ENCODE measurements at regions not wholly inside any gene's neighbourhood (a gene's known extent, or its start where the extent isn't known, plus 50 kb on each side); places are given as distances from the start of the nearest gene placed in this dataset.

GRCh38 chr12:124651516-124652273 lies 84.3 kb upstream of the NCOR2 start:
- peaks cover 0 to 10% (median 0%) of the 10 kb centered on the region in 3 donors for H3K9me3 ChIP-seq
- H3K27ac ChIP-seq: peak overlapping the region in 2 of 4 donors; percentile 43 to 55
- no peak for ATAC-seq
- H3K4me1 ChIP-seq: peaks cover 0 to 64% (median 23%) of the 10 kb centered on the region in 3 donors
- H3K27me3 ChIP-seq: no peaks in the 10 kb centered on the region
- no peaks in the 10 kb centered on the region for H3K36me3 ChIP-seq
- H3K4me3 ChIP-seq: no peak overlapping the region
- TF ChIP-seq, protein P1, sequence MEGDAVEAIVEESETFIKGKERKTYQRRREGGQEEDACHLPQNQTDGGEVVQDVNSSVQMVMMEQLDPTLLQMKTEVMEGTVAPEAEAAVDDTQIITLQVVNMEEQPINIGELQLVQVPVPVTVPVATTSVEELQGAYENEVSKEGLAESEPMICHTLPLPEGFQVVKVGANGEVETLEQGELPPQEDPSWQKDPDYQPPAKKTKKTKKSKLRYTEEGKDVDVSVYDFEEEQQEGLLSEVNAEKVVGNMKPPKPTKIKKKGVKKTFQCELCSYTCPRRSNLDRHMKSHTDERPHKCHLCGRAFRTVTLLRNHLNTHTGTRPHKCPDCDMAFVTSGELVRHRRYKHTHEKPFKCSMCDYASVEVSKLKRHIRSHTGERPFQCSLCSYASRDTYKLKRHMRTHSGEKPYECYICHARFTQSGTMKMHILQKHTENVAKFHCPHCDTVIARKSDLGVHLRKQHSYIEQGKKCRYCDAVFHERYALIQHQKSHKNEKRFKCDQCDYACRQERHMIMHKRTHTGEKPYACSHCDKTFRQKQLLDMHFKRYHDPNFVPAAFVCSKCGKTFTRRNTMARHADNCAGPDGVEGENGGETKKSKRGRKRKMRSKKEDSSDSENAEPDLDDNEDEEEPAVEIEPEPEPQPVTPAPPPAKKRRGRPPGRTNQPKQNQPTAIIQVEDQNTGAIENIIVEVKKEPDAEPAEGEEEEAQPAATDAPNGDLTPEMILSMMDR (IDR thresholded peaks at IDR 0.05): no peak
- TF ChIP-seq POLR2A (IDR thresholded peaks at IDR 0.05) (no peak), POLR2AphosphoS5 (IDR thresholded peaks at IDR 0.05) (no peak), EP300 (IDR thresholded peaks at IDR 0.05) (no peak)
- WGBS, 2 donors (ENCODE audit: low coverage in 1 of 2): 59 to 86% methylated on average over 3 of the region's 10 CpGs

GRCh38 chr12:124650912-124651311 lies 83.5 kb upstream of the NCOR2 start:
- Histone ChIP-seq H3K9me3 (peaks cover 0 to 10% (median 0%) of the 10 kb centered on the region in 3 donors), H3K36me3 (no peaks in the 10 kb centered on the region), H3K4me3 (no peak overlapping the region), H3K4me1 (peaks cover 0 to 64% (median 25%) of the 10 kb centered on the region in 3 donors), H3K27me3 (no peaks in the 10 kb centered on the region), H3K27ac (peak overlapping the region in 1 of 4 donors; percentile 35)
- TF ChIP-seq, protein P1 (IDR thresholded peaks at IDR 0.05): no peak
- TF ChIP-seq POLR2A (IDR thresholded peaks at IDR 0.05) (no peak), EP300 (IDR thresholded peaks at IDR 0.05) (no peak), POLR2AphosphoS5 (IDR thresholded peaks at IDR 0.05) (no peak)
- ATAC-seq: no peak
- 73% methylated on average over 2 of the region's 7 CpGs; no CpG with 5 or more reads in 1 of the 2 donors for WGBS, 2 donors (ENCODE audit: low coverage in 1 of 2)

DNA sequence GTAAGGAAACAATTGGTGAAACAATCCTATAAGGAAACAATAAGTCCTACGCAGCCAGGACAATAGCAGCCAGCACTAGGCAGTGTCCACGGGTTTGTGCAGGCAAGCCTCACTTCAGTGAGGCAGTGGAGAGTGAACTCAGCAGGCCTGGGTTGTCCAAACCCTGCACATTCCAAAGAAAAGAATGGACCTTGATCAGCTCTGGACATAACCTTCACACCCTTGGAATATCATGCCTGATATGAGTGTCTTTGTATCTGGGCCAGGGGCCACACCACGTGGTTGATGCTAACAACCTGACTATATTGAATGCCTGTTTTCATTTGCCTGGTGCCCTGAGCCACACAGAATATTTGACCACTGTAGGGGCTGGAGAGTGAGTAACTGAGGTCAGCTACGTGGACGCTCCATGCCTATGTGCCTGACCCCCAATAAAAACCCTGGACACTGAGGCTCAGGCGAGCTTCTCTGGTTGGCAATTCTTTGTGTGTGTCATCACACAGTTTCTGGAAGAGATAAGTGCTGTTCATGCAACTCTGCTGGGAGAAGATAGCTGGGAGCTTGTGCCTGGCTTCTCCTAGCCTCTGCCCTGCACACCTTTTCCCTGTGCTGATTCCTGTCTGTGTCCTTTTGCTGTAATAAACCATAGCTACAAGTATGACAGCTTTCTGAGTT lies 81.4 kb upstream of the NCOR2 start:
- Histone ChIP-seq H3K9me3 (peaks cover 0 to 10% (median 0%) of the 10 kb centered on the region in 3 donors), H3K36me3 (no peaks in the 10 kb centered on the region), H3K4me3 (no peak overlapping the region), H3K27ac (no peak overlapping the region), H3K27me3 (no peaks in the 10 kb centered on the region), H3K4me1 (peaks cover 0 to 50% (median 8%) of the 10 kb centered on the region in 3 donors)
- ATAC-seq: no peak
- TF ChIP-seq EP300 (IDR thresholded peaks at IDR 0.05): no peak
- TF ChIP-seq, protein P1 (IDR thresholded peaks at IDR 0.05): no peak
- no peak for TF ChIP-seq POLR2AphosphoS5 (IDR thresholded peaks at IDR 0.05)
- TF ChIP-seq POLR2A (IDR thresholded peaks at IDR 0.05): no peak
- WGBS, 2 donors (ENCODE audit: low coverage in 1 of 2): 67 to 91% methylated on average over 1 to 3 of the region's 6 CpGs

DNA sequence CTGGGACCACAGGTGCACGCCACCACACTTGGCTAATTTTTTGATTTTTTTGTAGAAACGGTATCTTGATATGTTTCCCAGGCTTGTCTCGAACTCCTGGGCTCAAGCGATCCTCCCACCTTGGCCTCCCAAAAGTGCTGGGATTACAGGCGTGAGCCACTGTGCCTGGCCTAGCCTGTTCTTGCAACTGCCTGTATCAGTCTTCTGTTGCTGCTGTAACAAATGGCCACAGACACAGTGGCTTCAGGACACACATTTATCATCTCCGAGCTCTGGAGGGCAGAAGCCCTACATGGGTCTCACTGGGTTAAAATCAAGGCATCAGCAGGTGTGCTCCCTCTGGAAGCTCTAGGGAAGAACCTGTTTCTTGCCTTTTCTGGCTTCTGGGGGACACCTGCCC lies 79.9 kb upstream of the NCOR2 start:
- ATAC-seq: no peak
- TF ChIP-seq POLR2A (IDR thresholded peaks at IDR 0.05) (no peak), EP300 (IDR thresholded peaks at IDR 0.05) (no peak), POLR2AphosphoS5 (IDR thresholded peaks at IDR 0.05) (no peak)
- TF ChIP-seq, protein P1 (IDR thresholded peaks at IDR 0.05): no peak
- Histone ChIP-seq H3K27ac (no peak overlapping the region), H3K36me3 (no peaks in the 10 kb centered on the region), H3K9me3 (peaks cover 0 to 10% (median 0%) of the 10 kb centered on the region in 3 donors), H3K4me1 (peaks cover 0 to 34% (median 8%) of the 10 kb centered on the region in 3 donors), H3K27me3 (no peaks in the 10 kb centered on the region), H3K4me3 (no peak overlapping the region)
- 96% methylated on average over 5 of the region's 6 CpGs; no CpG with 5 or more reads in 1 of the 2 donors for WGBS, 2 donors (ENCODE audit: low coverage in 1 of 2)

Measured in gastroesophageal sphincter (tissue), 4 donors.